Inferior parietal cortex (tissue), 1 donor: ENCODE measurements at regions not wholly inside any gene's neighbourhood (a gene's known extent, or its start where the extent isn't known, plus 50 kb on each side); places are given as distances from the start of the nearest gene placed in this dataset.

Experiments used
- DNase-seq: peaks from one replicate; pipeline ENCODE4 v3.0.0-alpha.2; 2016; ENCODE audit errors: extremely low spot score

GRCh38 chr6:148653138-148653776, 93.6 kb upstream of the UST start:
- no peak for DNase-seq

GRCh38 chr6:148657048-148657447, 89.8 kb upstream of the UST start:
- no peak for DNase-seq

GRCh38 chr6:148658681-148659430, 88.0 kb upstream of the UST start:
- DNase-seq, result no peak

GRCh38 chr6:148667395-148667794, 79.4 kb upstream of the UST start:
- DNase-seq, result no peak

GRCh38 chr6:148671085-148671484, 75.7 kb upstream of the UST start:
- no peak for DNase-seq

- no peak for DNase-seq
These were observed 74.9 kb upstream of the UST start for GRCh38 chr6:148671952-148672351.

GRCh38 chr6:148674306-148674705, 72.5 kb upstream of the UST start:
- no peak for DNase-seq

GRCh38 chr6:148677594-148678476, 69.0 kb upstream of the UST start:
- no peak for DNase-seq

GRCh38 chr6:148678682-148679081, 68.1 kb upstream of the UST start:
- DNase-seq, result no peak

GRCh38 chr6:148681666-148682065, 65.2 kb upstream of the UST start:
- DNase-seq, result no peak

GRCh38 chr6:148682252-148682651, 64.6 kb upstream of the UST start:
- no peak for DNase-seq

- no peak for DNase-seq
These were observed 63.8 kb upstream of the UST start for GRCh38 chr6:148682990-148683389.

- DNase-seq, result no peak
These were observed 57.7 kb upstream of the UST start for GRCh38 chr6:148689168-148689567.

GRCh38 chr6:148693882-148694484, 52.8 kb upstream of the UST start:
- DNase-seq, result no peak
